ENCODE measurements at regions not wholly inside any gene's neighbourhood (a gene's known extent, or its start where the extent isn't known, plus 50 kb on each side); places are given as distances from the start of the nearest gene placed in this dataset.

DNA sequence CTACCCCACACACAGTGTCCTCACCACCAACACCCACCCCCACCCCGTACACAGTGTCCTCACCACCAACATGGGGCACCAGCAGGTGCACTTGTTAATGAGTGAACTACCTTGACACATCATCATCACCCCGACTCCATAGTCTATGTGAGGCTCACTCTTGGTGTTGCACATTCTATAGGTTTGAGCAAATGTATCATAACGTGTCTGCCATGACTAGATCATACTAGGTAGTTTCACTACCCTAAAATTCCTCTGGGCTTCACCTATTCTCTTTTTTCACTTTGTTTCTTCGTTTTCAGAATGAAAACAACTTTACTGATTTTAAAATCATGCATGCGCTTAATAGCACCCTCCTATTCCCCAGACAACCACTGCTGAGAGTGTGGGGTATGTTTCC, 102.6 kb upstream of the SLC6A6 start:
- 70 to 72% methylated on average over 5 of the region's 5 CpGs for WGBS, 2 donors
- Histone ChIP-seq H3K27me3 (peaks cover 0 to 6% (median 0%) of the 10 kb centered on the region in 4 donors), H3K4me1 (no peaks in the 10 kb centered on the region), H3K27ac (no peak overlapping the region), H3K9me3 (no peaks in the 10 kb centered on the region), H3K36me3 (no peaks in the 10 kb centered on the region), H3K4me3 (no peak overlapping the region)
- DNase-seq (no peak), ATAC-seq (no peak), FAIRE-seq (no peak)
- TF ChIP-seq, protein P1, sequence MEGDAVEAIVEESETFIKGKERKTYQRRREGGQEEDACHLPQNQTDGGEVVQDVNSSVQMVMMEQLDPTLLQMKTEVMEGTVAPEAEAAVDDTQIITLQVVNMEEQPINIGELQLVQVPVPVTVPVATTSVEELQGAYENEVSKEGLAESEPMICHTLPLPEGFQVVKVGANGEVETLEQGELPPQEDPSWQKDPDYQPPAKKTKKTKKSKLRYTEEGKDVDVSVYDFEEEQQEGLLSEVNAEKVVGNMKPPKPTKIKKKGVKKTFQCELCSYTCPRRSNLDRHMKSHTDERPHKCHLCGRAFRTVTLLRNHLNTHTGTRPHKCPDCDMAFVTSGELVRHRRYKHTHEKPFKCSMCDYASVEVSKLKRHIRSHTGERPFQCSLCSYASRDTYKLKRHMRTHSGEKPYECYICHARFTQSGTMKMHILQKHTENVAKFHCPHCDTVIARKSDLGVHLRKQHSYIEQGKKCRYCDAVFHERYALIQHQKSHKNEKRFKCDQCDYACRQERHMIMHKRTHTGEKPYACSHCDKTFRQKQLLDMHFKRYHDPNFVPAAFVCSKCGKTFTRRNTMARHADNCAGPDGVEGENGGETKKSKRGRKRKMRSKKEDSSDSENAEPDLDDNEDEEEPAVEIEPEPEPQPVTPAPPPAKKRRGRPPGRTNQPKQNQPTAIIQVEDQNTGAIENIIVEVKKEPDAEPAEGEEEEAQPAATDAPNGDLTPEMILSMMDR (IDR thresholded peaks at IDR 0.05), result no peak
- intact Hi-C loops (cut with DNase I), result no loop called here

DNA sequence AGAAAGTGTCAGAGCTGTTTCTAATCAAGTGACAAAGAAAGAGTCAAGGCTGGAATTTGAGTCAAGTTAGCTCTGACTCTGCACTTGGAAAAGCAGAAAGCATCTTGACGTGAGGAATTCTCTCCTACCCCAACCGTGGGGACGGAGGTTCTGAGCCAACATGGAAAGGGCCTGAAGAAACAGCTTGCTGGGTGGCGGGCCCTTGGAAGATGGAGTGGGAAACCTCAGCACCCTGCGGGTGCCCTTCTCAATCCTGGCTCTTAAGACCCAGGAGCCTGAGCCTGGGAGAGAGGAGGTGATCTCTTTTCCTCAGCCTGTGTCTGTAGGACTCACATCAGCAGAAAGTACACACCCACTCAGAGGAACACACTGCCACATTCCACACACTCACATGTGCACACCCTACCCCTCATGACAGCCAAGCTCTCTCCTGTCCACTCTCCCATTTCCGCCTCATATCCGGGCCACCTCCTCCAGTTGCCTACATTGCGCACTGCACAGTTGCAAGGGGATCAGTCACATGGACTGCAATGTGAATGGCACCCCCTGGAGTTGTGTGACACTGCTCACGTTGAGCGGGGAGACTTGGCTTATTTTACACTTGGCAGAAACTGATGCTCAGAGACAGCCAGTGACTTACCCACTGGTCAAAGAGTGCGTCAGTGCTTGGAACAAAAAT, 101.5 kb upstream of the SLC6A6 start:
- peak in 1 of 4 donors; percentile 8 for ATAC-seq
- FAIRE-seq, result no peak
- no peak for DNase-seq
- H3K27ac ChIP-seq, result no peak overlapping the region
- H3K4me1 ChIP-seq, result no peaks in the 10 kb centered on the region
- 74 to 80% methylated on average over 11 of the region's 11 CpGs for WGBS, 2 donors
- H3K4me3 ChIP-seq, result no peak overlapping the region
- TF ChIP-seq, protein P1 (IDR thresholded peaks at IDR 0.05), result no peak
- no peaks in the 10 kb centered on the region for H3K9me3 ChIP-seq
- intact Hi-C loops (cut with DNase I), result no loop called here
- H3K27me3 ChIP-seq, result peaks cover 0 to 6% (median 0%) of the 10 kb centered on the region in 4 donors
- no peaks in the 10 kb centered on the region for H3K36me3 ChIP-seq

DNA sequence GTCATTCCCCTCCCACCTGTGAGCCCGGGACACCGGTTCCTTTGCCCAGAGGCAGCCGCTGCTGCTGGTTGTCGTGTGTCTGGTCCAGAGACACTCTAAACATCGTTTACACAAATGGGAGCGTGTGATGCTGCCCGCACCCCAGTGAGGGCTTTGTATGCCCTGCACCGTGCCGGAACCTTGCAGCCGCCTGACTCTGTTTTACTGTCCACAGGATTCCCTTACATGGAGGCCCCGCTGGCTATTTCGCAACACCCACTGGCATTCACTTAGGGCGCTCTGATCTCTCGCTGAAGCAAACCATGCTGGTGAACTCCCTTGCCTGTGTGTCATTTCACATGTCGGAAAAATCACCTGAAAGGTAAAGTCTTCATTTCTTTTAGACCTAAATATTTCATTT, 100.8 kb upstream of the SLC6A6 start:
- ATAC-seq, result no peak
- intact Hi-C loops (cut with DNase I), result no loop called here
- peaks cover 0 to 6% (median 0%) of the 10 kb centered on the region in 4 donors for H3K27me3 ChIP-seq
- H3K9me3 ChIP-seq, result no peaks in the 10 kb centered on the region
- WGBS, 2 donors, result 63 to 68% methylated on average over 15 of the region's 15 CpGs
- no peaks in the 10 kb centered on the region for H3K4me1 ChIP-seq
- H3K27ac ChIP-seq, result no peak overlapping the region
- TF ChIP-seq, protein P1 (IDR thresholded peaks at IDR 0.05), result no peak
- H3K4me3 ChIP-seq, result no peak overlapping the region
- H3K36me3 ChIP-seq, result no peaks in the 10 kb centered on the region
- no peak for FAIRE-seq
- DNase-seq, result no peak

DNA sequence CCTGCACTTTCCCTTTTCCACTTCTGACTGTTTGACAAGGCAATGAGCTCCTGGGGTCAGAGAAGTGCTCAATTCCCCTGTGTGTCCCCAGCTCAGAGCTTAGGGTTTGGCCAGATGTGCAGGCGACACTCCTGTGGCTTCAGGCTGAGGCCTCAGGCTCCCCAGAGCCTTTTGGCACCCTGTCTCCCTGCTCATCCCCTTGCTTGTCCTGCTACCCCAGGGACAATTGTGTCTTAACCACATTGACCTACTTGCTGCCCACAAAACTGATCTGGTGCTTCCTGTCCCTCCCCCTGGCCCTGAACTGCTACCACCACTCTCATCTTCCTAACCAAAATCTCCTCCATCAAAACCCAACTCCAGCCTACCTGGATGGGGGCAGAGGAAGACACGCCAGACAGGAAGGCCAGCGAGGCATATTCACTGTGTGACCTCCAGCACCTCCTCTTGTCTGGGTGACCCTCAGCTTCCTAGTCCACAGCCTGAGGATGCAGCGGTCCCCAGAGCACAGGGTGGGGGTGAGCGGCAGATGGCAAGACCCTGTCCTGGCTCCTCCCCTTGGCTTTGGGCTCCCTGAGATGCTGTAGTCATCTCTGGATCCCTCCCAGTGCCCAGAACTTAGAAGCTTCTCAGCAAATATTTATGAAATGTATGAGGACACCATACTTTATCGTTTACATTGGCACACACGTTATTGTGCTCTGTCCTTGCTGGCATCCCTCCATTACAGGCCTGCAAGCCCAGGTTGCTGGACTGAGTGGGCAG, 98.9 kb upstream of the SLC6A6 start:
- no peaks in the 10 kb centered on the region for H3K4me1 ChIP-seq
- H3K4me3 ChIP-seq, result no peak overlapping the region
- H3K9me3 ChIP-seq, result no peaks in the 10 kb centered on the region
- ATAC-seq (no peak), DNase-seq (no peak), FAIRE-seq (no peak)
- TF ChIP-seq, protein P1 (IDR thresholded peaks at IDR 0.05), result no peak
- no peak overlapping the region for H3K27ac ChIP-seq
- WGBS, 2 donors, result 75 to 87% methylated on average over 7 of the region's 7 CpGs
- no peaks in the 10 kb centered on the region for H3K27me3 ChIP-seq
- H3K36me3 ChIP-seq, result no peaks in the 10 kb centered on the region
- intact Hi-C loops (cut with DNase I), result no loop called here

Measured in pancreas (tissue), 10 donors.